Spleen (tissue), 11 donors: ENCODE measurements at regions not wholly inside any gene's neighbourhood (a gene's known extent, or its start where the extent isn't known, plus 50 kb on each side); places are given as distances from the start of the nearest gene placed in this dataset.

Source experiments
- DNase-seq: peaks from one replicate; pipeline ENCODE4 v3.0.0-alpha.2; 2020
- H3K27ac ChIP-seq, 8 donors: fragments of 200-600 bp; sonication (generic) in 7 of 8; 1 replicate in 4 of 8; 2 replicates in 4 of 8; pipeline versions ENCODE4 v1.5.0 to v1.8.0; 2016 to 2021; ENCODE audit warnings: inconsistent platforms in 4 of 8, mild to moderate bottlenecking in 4 of 8, moderate library complexity in 1 of 8
- H3K27me3 ChIP-seq, 7 donors: fragments of 200-600 bp; sonication (generic) in 6 of 7; replicated peaks in 1 of 7; 1 replicate in 4 of 7; 2 replicates in 3 of 7; pipeline versions ENCODE4 v1.5.0 to v1.8.0; 2016 to 2021; ENCODE audit warnings: inconsistent platforms in 3 of 7, mild to moderate bottlenecking in 1 of 7
- H3K36me3 ChIP-seq, 6 donors: fragments of 200-600 bp; sonication (generic) in 5 of 6; 1 replicate in 4 of 6; 2 replicates in 2 of 6; pipeline versions ENCODE4 v1.5.0 to v1.8.0; 2016 to 2021; ENCODE audit warnings: inconsistent platforms in 2 of 6
- H3K4me1 ChIP-seq, 6 donors: fragments of 200-600 bp; sonication (generic) in 5 of 6; 1 replicate in 3 of 6; 2 replicates in 3 of 6; pipeline versions ENCODE4 v1.5.0 to v1.8.0; 2016 to 2021; ENCODE audit warnings: inconsistent platforms in 3 of 6
- H3K4me3 ChIP-seq, 8 donors: fragments of 200-600 bp; sonication (generic) in 7 of 8; 1 replicate in 4 of 8; 2 replicates in 4 of 8; pipeline versions ENCODE4 v1.5.0 to v1.8.0; 2016 to 2021; ENCODE audit warnings: inconsistent platforms in 4 of 8, mild to moderate bottlenecking in 4 of 8, moderate library complexity in 2 of 8
- H3K9me3 ChIP-seq, 8 donors: fragments of 200-600 bp; sonication (generic) in 7 of 8; 1 replicate in 4 of 8; 2 replicates in 4 of 8; pipeline versions ENCODE4 v1.5.0 to v1.8.0; 2016 to 2021; ENCODE audit warnings: inconsistent platforms in 4 of 8
- POLR2A ChIP-seq, 3 donors: fragments of 450-650 bp; IDR thresholded peaks; one replicate each; pipeline ENCODE4 v1.5.1; 2017; ENCODE audit warnings: antibody characterized with exemption in 3 of 3, mild to moderate bottlenecking in 1 of 3
- POLR2AphosphoS5 ChIP-seq, 3 donors: sonication (generic); formaldehyde crosslinking; IDR thresholded peaks; one replicate each; pipeline ENCODE4 v1.5.1; 2017; ENCODE audit warnings: antibody characterized with exemption in 3 of 3
- WGBS, 5 donors: extraction: QIAGEN DNeasy Blood & Tissue Kit in 3 of 5; methylation state at CpG; one replicate each; pipeline versions ENCODE4 v1.1.5 to v1.1.7; 2013 to 2018; 5-methylcytosine and 5-hydroxymethylcytosine counted together
- intact Hi-C: fragments of 100-400 bp; cut with DNase I; formaldehyde crosslinking; loops from one replicate; pipeline ENCODE4 v1.15.0; 2023; ENCODE audit warnings: low total_unique reads
- TF ChIP-seq, protein P1 (sequence below), 11 experiments: fragments of 200-600 bp in 7 of 11; fragments of 450-650 bp in 4 of 11; sonication (generic) in 4 of 11; IDR thresholded peaks in 8 of 11; conservative IDR thresholded peaks in 3 of 11; 1 replicate in 7 of 11; 2 replicates in 4 of 11; pipeline versions ENCODE4 v1.4.0 to v1.8.0; 2016 to 2021; ENCODE audit warnings: antibody characterized with exemption in 11 of 11, inconsistent platforms in 4 of 11, mild to moderate bottlenecking in 1 of 11
- donor health status: healthy with polysubstance abuse.
- donor health status: DM: no; HTN: no; CAD: no; lungs with moderate emphysema.
- donor health status: DM: no; HTN: no; CAD: no.
- donor health status: Bipolar disorder and iron deficiency.
- donor health status: healthy.
- donor health status: DM: no; HTN: no; CAD: no.
- donor health status: DM: yes; HTN: yes; CAD: no.

DNA sequence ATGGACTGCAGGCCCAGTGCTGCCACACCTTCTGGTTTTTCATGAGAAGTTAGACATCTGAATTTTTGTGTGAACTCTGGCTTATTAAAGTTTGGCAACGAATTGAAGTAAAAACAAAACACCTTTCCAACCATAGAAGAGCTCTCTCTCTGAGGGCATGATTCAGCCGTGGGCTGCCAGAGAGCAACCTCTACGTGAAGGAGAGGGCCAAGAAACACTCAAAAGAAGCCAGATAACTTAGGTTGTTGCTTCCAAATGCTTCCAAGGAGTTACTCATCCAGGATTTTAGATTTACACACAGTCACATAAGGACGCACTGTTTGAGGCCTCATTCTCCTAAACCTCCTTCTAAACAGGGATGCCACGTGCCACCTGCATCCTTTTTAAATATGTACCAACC, 65.5 kb downstream of the NRN1 start:
- H3K36me3 ChIP-seq = no peaks in the 10 kb centered on the region
- H3K27ac ChIP-seq = no peak overlapping the region
- H3K9me3 ChIP-seq = peaks cover 0 to 28% (median 23%) of the 10 kb centered on the region in 8 donors
- no peak overlapping the region for H3K4me3 ChIP-seq
- no peak for TF ChIP-seq POLR2A (IDR thresholded peaks at IDR 0.05)
- TF ChIP-seq, protein P1, sequence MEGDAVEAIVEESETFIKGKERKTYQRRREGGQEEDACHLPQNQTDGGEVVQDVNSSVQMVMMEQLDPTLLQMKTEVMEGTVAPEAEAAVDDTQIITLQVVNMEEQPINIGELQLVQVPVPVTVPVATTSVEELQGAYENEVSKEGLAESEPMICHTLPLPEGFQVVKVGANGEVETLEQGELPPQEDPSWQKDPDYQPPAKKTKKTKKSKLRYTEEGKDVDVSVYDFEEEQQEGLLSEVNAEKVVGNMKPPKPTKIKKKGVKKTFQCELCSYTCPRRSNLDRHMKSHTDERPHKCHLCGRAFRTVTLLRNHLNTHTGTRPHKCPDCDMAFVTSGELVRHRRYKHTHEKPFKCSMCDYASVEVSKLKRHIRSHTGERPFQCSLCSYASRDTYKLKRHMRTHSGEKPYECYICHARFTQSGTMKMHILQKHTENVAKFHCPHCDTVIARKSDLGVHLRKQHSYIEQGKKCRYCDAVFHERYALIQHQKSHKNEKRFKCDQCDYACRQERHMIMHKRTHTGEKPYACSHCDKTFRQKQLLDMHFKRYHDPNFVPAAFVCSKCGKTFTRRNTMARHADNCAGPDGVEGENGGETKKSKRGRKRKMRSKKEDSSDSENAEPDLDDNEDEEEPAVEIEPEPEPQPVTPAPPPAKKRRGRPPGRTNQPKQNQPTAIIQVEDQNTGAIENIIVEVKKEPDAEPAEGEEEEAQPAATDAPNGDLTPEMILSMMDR (IDR thresholded peaks at IDR 0.05 in 8 of 11, conservative IDR thresholded peaks at IDR 0.05 in 3 of 11) = no peak
- 70 to 89% (median 81%) methylated on average over 5 of the region's 5 CpGs for WGBS, 5 donors
- H3K4me1 ChIP-seq = no peaks in the 10 kb centered on the region
- intact Hi-C loops = no loop called here
- H3K27me3 ChIP-seq = peaks cover 0 to 6% (median 0%) of the 10 kb centered on the region in 7 donors
- DNase-seq = no peak

DNA sequence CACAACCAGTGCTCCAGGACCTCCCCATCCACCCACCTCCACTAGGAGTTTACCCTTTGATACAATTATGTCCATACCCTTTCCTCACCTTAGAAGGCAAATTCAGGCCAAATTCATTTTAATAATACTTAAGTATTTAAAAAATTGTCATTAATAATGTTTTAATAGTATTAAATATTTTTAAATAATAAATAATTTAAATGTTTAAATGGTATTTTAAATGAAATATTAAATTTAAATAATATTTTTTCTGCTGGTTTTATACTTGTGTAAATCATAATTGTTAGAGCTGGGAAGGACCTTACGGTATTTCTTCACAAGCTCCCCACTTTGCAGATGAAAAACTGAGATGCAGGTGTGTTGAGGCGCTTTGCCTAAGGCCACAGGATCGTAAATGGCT, 67.8 kb downstream of the NRN1 start:
- no peak overlapping the region for H3K4me3 ChIP-seq
- WGBS, 5 donors = 88 to 96% (median 94%) methylated on average over 3 of the region's 3 CpGs
- peaks cover 0 to 18% (median 17%) of the 10 kb centered on the region in 8 donors for H3K9me3 ChIP-seq
- H3K36me3 ChIP-seq = no peaks in the 10 kb centered on the region
- TF ChIP-seq POLR2A (IDR thresholded peaks at IDR 0.05) (no peak), POLR2AphosphoS5 (IDR thresholded peaks at IDR 0.05) (no peak)
- TF ChIP-seq, protein P1 (IDR thresholded peaks at IDR 0.05 in 8 of 11, conservative IDR thresholded peaks at IDR 0.05 in 3 of 11) = no peak
- H3K27ac ChIP-seq = no peak overlapping the region
- peaks cover 0 to 10% (median 0%) of the 10 kb centered on the region in 7 donors for H3K27me3 ChIP-seq
- intact Hi-C loops = no loop called here
- H3K4me1 ChIP-seq = no peaks in the 10 kb centered on the region
- DNase-seq = no peak

DNA sequence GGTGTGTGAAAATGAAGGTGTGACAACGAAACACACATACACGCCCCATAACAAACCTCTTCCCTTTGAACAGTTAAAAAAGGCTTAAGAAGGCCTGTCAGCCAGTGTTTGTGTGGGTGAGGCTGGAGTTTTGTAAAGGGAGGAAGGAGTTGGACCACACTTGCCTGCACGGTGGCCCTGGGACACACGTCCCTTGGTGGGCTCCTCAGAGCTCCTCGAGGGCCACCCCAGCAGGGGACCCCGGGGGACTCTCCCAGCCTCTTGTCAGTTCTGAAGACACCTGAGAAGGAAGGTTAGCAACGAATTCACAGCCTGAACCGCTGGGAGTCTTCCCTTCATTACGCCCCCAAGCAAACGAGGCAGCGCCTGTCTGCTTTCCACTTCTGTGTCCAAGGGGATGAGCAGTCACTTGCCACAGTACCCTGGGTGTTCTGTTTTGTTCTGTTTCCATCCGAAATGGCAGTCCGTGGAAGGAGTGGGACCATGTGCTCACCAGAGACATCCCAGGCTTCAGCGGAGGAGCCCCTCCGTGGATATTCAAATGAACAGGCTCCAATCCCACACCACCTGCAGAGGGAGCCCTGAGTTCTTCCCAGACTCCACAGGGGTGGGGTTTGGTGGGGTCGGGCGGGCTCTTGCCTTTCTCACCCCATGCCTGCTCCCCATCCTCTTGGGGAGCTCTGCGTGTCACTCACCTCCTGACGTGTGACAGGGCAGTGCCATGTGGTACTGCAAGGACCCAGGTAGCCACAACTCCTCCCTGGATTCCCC, 68.6 kb downstream of the NRN1 start:
- DNase-seq = no peak
- peaks cover 0 to 10% (median 0%) of the 10 kb centered on the region in 7 donors for H3K27me3 ChIP-seq
- intact Hi-C loops = no loop called here
- H3K36me3 ChIP-seq = no peaks in the 10 kb centered on the region
- no peak overlapping the region for H3K4me3 ChIP-seq
- TF ChIP-seq, protein P1 (IDR thresholded peaks at IDR 0.05 in 8 of 11, conservative IDR thresholded peaks at IDR 0.05 in 3 of 11) = no peak
- TF ChIP-seq POLR2AphosphoS5 (IDR thresholded peaks at IDR 0.05) (no peak), POLR2A (IDR thresholded peaks at IDR 0.05) (no peak)
- no peaks in the 10 kb centered on the region for H3K4me1 ChIP-seq
- H3K27ac ChIP-seq = no peak overlapping the region
- H3K9me3 ChIP-seq = peaks cover 0 to 15% (median 9%) of the 10 kb centered on the region in 8 donors
- WGBS, 5 donors = 83 to 93% (median 86%) methylated on average over 18 to 19 of the region's 19 CpGs

DNA sequence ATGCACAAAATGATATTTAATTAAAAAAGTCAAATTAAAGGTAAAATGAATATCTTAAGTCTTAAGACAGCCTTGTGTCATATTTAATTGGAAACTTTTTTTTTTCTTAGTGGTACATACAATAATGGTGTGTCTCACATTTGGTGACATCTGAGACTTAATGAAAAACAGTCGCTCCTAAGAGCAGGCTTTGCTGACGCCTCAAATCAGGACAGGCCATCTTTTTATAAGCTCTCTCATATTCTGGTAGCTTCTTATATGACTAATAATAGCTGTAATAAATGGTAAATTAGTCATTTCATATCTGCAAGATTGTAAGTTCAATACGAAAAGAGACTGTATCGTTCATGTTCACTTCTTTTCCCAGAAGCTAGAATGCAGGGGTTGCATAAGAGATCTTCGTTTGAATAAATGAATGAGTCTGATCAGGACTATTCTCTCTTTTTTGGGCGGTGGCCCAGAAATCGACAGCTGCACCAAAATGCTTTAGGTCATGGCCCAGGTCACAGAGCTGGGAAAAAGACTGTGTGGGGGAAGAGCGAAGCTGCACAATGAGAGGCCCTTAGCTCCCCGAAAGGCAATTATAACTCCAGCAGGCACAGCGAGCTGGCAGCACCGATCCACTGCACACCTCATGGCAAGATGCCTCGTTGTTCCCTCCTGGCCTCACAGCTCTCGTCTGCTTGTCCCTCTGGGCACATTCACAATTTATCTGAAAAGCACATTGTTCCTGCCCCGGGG, 69.4 kb downstream of the NRN1 start:
- H3K4me3 ChIP-seq = no peak overlapping the region
- WGBS, 5 donors = 75 to 85% (median 80%) methylated on average over 14 of the region's 14 CpGs
- peaks cover 0 to 12% (median 1%) of the 10 kb centered on the region in 8 donors for H3K9me3 ChIP-seq
- no peaks in the 10 kb centered on the region for H3K4me1 ChIP-seq
- peaks cover 0 to 15% (median 0%) of the 10 kb centered on the region in 7 donors for H3K27me3 ChIP-seq
- TF ChIP-seq POLR2AphosphoS5 (IDR thresholded peaks at IDR 0.05) (no peak), POLR2A (IDR thresholded peaks at IDR 0.05) (no peak)
- intact Hi-C loops = no loop called here
- H3K36me3 ChIP-seq = no peaks in the 10 kb centered on the region
- no peak overlapping the region for H3K27ac ChIP-seq
- no peak for DNase-seq
